ENCODE measurements at regions not wholly inside any gene's neighbourhood (a gene's known extent, or its start where the extent isn't known, plus 50 kb on each side); places are given as distances from the start of the nearest gene placed in this dataset.

- H3K27ac ChIP-seq = no peak overlapping the region
- H3K4me3 ChIP-seq = no peak overlapping the region
- no peak for DNase-seq
- TF ChIP-seq POLR2A (IDR thresholded peaks at IDR 0.05) (no peak), CTCF (IDR thresholded peaks at IDR 0.05) (no peak)
- H3K36me3 ChIP-seq (replicated peaks in 1 of 2; ENCODE audit: insufficient read depth in 1 of 2, low read depth in 2 of 2) = no peaks in the 10 kb centered on the region
- no peaks in the 10 kb centered on the region for H3K27me3 ChIP-seq
- intact Hi-C loops (cut with DNase I) = no loop called here
- H3K4me1 ChIP-seq = peaks cover 7% of the 10 kb centered on the region
- H3K9me3 ChIP-seq = no peaks in the 10 kb centered on the region
- 77 to 79% methylated on average over 22 to 25 of the region's 25 CpGs for WGBS, 2 donors
- ATAC-seq = no peak
Observed at GRCh38 chr2:120977582-120978358, 242.1 kb downstream of the GLI2 start.

GRCh38 chr2:120978359-120979050 is 242.8 kb downstream of the GLI2 start:
- TF ChIP-seq POLR2A (IDR thresholded peaks at IDR 0.05) (no peak), CTCF (IDR thresholded peaks at IDR 0.05) (no peak)
- ATAC-seq (no peak), DNase-seq (no peak)
- intact Hi-C loops (cut with DNase I) = no loop called here
- peaks cover 7% of the 10 kb centered on the region for H3K4me1 ChIP-seq
- H3K27ac ChIP-seq = no peak overlapping the region
- H3K9me3 ChIP-seq = no peaks in the 10 kb centered on the region
- no peaks in the 10 kb centered on the region for H3K27me3 ChIP-seq
- 88 to 91% methylated on average over 5 to 18 of the region's 20 CpGs for WGBS, 2 donors
- no peak overlapping the region for H3K4me3 ChIP-seq
- no peaks in the 10 kb centered on the region for H3K36me3 ChIP-seq (replicated peaks in 1 of 2; ENCODE audit: insufficient read depth in 1 of 2, low read depth in 2 of 2)

- H3K27ac ChIP-seq = no peak overlapping the region
- no peak for ATAC-seq
Observed at GRCh38 chr2:120979398-120979797, 243.7 kb downstream of the GLI2 start.

GRCh38 chr2:120979921-120980320 is 244.3 kb downstream of the GLI2 start:
- 88 to 89% methylated on average over 8 of the region's 8 CpGs for WGBS, 2 donors
- H3K4me3 ChIP-seq = no peak overlapping the region
- TF ChIP-seq POLR2A (IDR thresholded peaks at IDR 0.05) = no peak
- no peak for TF ChIP-seq CTCF (IDR thresholded peaks at IDR 0.05)

More at GRCh38 chr2:120979398-120979797, 243.7 kb downstream of the GLI2 start:
- Histone ChIP-seq H3K4me3 (no peak overlapping the region), H3K27me3 (no peaks in the 10 kb centered on the region), H3K4me1 (peaks cover 7% of the 10 kb centered on the region), H3K9me3 (no peaks in the 10 kb centered on the region), H3K36me3 (replicated peaks in 1 of 2; ENCODE audit: insufficient read depth in 1 of 2, low read depth in 2 of 2) (no peaks in the 10 kb centered on the region)
- no peak for DNase-seq
- TF ChIP-seq POLR2A (IDR thresholded peaks at IDR 0.05) (no peak), CTCF (IDR thresholded peaks at IDR 0.05) (no peak)
- intact Hi-C loops (cut with DNase I) = no loop called here
- 42 to 56% methylated on average over 2 of the region's 2 CpGs for WGBS, 2 donors

More at GRCh38 chr2:120979921-120980320, 244.3 kb downstream of the GLI2 start:
- ATAC-seq = no peak
- Histone ChIP-seq H3K36me3 (replicated peaks in 1 of 2; ENCODE audit: insufficient read depth in 1 of 2, low read depth in 2 of 2) (no peaks in the 10 kb centered on the region), H3K27ac (no peak overlapping the region), H3K9me3 (no peaks in the 10 kb centered on the region), H3K4me1 (peaks cover 7% of the 10 kb centered on the region), H3K27me3 (no peaks in the 10 kb centered on the region)
- no peak for DNase-seq
- intact Hi-C loops (cut with DNase I) = loop anchor here (5.0 kb wide), 1 partner anchor 583 kb away; no protein-coding TSS in a partner anchor
